ENCODE measurements at regions not wholly inside any gene's neighbourhood (a gene's known extent, or its start where the extent isn't known, plus 50 kb on each side); places are given as distances from the start of the nearest gene placed in this dataset.

DNA sequence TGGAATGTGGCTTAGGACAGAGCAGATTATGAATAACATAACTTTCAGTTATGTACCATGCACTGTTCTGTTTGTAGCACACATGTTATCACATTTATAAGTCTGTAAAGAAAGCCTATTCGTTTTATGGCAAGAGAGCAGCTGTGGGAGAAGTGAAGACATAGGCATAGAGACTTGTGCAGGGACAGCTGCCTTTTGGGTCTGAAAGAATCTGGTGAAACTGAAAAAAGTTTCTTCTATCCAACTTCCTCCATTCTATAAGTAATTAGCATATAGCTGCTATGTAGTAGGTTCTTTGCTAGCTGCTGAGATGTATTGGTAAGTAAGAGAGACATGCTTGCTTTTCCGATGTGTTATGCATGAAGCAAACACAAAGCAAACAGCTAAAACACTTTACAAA is 1095.4 kb upstream of the CADM2 start:
- TF ChIP-seq, protein P1, sequence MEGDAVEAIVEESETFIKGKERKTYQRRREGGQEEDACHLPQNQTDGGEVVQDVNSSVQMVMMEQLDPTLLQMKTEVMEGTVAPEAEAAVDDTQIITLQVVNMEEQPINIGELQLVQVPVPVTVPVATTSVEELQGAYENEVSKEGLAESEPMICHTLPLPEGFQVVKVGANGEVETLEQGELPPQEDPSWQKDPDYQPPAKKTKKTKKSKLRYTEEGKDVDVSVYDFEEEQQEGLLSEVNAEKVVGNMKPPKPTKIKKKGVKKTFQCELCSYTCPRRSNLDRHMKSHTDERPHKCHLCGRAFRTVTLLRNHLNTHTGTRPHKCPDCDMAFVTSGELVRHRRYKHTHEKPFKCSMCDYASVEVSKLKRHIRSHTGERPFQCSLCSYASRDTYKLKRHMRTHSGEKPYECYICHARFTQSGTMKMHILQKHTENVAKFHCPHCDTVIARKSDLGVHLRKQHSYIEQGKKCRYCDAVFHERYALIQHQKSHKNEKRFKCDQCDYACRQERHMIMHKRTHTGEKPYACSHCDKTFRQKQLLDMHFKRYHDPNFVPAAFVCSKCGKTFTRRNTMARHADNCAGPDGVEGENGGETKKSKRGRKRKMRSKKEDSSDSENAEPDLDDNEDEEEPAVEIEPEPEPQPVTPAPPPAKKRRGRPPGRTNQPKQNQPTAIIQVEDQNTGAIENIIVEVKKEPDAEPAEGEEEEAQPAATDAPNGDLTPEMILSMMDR (conservative IDR thresholded peaks at IDR 0.05; ENCODE audit: low read depth, low read length): no peak
- TF ChIP-seq EZH2phosphoT487 (IDR thresholded peaks at IDR 0.05; ENCODE audit: borderline replicate concordance, low read length) (no peak), EZH2 (IDR thresholded peaks at IDR 0.05; ENCODE audit: low read length, unreplicated experiment) (no peak)
